SK-N-SH (cell line): ENCODE measurements at regions not wholly inside any gene's neighbourhood (a gene's known extent, or its start where the extent isn't known, plus 50 kb on each side); places are given as distances from the start of the nearest gene placed in this dataset.

Experiments used
- CTCF ChIA-PET: fragments of 300-600, 350-600 bp; formaldehyde crosslinking; extraction: SDS; loops from one replicate; lab custom pipeline; 2021; lab: Yijun Ruan, JAX
- POLR2A ChIA-PET: fragments of 350-600 bp; sonication (Branson Sonifier 250); formaldehyde crosslinking; extraction: SDS; loops from one replicate; lab custom pipeline; 2020; ENCODE audit warnings: antibody characterized with exemption, inconsistent platforms; lab: Yijun Ruan, JAX
- DNase-seq: peaks from one replicate; pipeline ENCODE4 v3.0.0; 2012
- H2AFZ ChIP-seq: fragments of 200-600 bp; sonication (generic); 2 replicates; pipeline ENCODE4 v1.8.1; 2016; ENCODE audit warnings: antibody characterized with exemption, mild to moderate bottlenecking, low read depth
- H3F3A ChIP-seq: fragments of 200-600 bp; sonication (generic); replicated peaks from 2 replicates; pipeline ENCODE3; 2016; ENCODE audit warnings: antibody characterized with exemption, mild to moderate bottlenecking; ENCODE audit not compliant: insufficient read depth
- H3K27ac ChIP-seq, 2 experiments: fragments of 200-500 bp in 1 of 2; fragments of 200-600 bp in 1 of 2; sonication (Bioruptor generic) in 1 of 2; sonication (generic), shearing (Covaris generic) in 1 of 2; 2 replicates each; pipeline versions ENCODE4 v1.5.1 to v1.6.1; 2014 to 2016; ENCODE audit warnings: low read depth in 2 of 2, inconsistent platforms in 1 of 2, low read length in 1 of 2, mild to moderate bottlenecking in 1 of 2, mixed read lengths in 1 of 2
- H3K27me3 ChIP-seq: fragments of 200-600 bp; sonication (generic), shearing (Covaris generic); 2 replicates; pipeline ENCODE4 v1.6.1; 2016; ENCODE audit warnings: mixed run types; ENCODE audit not compliant: insufficient read depth
- H3K36me3 ChIP-seq, 2 experiments: fragments of 200-500 bp in 1 of 2; fragments of 200-600 bp in 1 of 2; sonication (Bioruptor generic) in 1 of 2; sonication (generic) in 1 of 2; replicated peaks in 1 of 2; 2 replicates each; pipeline versions ENCODE3 to v1.5.1; 2014 to 2016; ENCODE audit warnings: low read length in 1 of 2, mild to moderate bottlenecking in 1 of 2; ENCODE audit not compliant: insufficient read depth in 2 of 2, control insufficient read depth in 1 of 2
- H3K4me1 ChIP-seq, 2 experiments: fragments of 200-500 bp in 1 of 2; fragments of 200-600 bp in 1 of 2; sonication (Bioruptor generic) in 1 of 2; sonication (generic), shearing (Covaris generic) in 1 of 2; 2 replicates each; pipeline versions ENCODE4 v1.5.1 to v1.6.1; 2014 to 2016; ENCODE audit warnings: low read depth in 1 of 2, low read length in 1 of 2, mixed run types in 1 of 2; ENCODE audit not compliant: insufficient read depth in 2 of 2, control insufficient read depth in 1 of 2
- H3K4me2 ChIP-seq: fragments of 200-600 bp; sonication (generic), shearing (Covaris generic); 2 replicates; pipeline ENCODE4 v1.6.1; 2017; ENCODE audit warnings: mixed run types
- H3K4me3 ChIP-seq, 2 experiments: fragments of 200-500 bp in 1 of 2; fragments of 200-600 bp in 1 of 2; sonication (Bioruptor generic) in 1 of 2; sonication (generic), shearing (Covaris generic) in 1 of 2; 2 replicates each; pipeline versions ENCODE4 v1.5.1 to v1.8.1; 2014 to 2016; ENCODE audit warnings: low read depth in 2 of 2, inconsistent platforms in 1 of 2, low read length in 1 of 2, mild to moderate bottlenecking in 1 of 2, mixed read lengths in 1 of 2, moderate library complexity in 1 of 2
- H3K79me2 ChIP-seq: fragments of 200-600 bp; sonication (generic); 2 replicates; pipeline ENCODE4 v1.8.1; 2017; ENCODE audit warnings: mild to moderate bottlenecking; ENCODE audit not compliant: insufficient read depth
- H3K9ac ChIP-seq: fragments of 200-600 bp; sonication (generic); 2 replicates; pipeline ENCODE4 v1.6.1; 2017; ENCODE audit warnings: mixed run types
- H3K9me2 ChIP-seq: fragments of 200-600 bp; sonication (generic); 2 replicates; pipeline ENCODE4 v1.6.1; 2017; ENCODE audit warnings: mixed run types
- H3K9me3 ChIP-seq: fragments of 200-600 bp; sonication (generic); 2 replicates; pipeline ENCODE4 v1.6.1; 2017; ENCODE audit warnings: mixed run types, mild to moderate bottlenecking, moderate library complexity
- H4K20me1 ChIP-seq: fragments of 200-600 bp; sonication (generic); 2 replicates; pipeline ENCODE4 v1.6.1; 2017; ENCODE audit warnings: mild to moderate bottlenecking, mixed run types; ENCODE audit not compliant: insufficient read depth
- CHD2 ChIP-seq: fragments of 150-350 bp; IDR thresholded peaks from 2 replicates; pipeline ENCODE4 v1.6.1; 2018; ENCODE audit warnings: low read length; ENCODE audit not compliant: partially characterized antibody
- ELF1 ChIP-seq: IDR thresholded peaks from 2 replicates; pipeline ENCODE4 v1.4.0; 2012
- EZH2phosphoT487 ChIP-seq: fragments of 200-600 bp; sonication (generic); IDR thresholded peaks from 2 replicates; pipeline ENCODE4 v1.6.1; 2017; ENCODE audit warnings: low read depth, mixed run types, mild to moderate bottlenecking, antibody characterized with exemption, moderate library complexity, borderline replicate concordance
- FOXM1 ChIP-seq: IDR thresholded peaks from 2 replicates; pipeline ENCODE4 v1.4.0; 2012; ENCODE audit warnings: low read depth, mild to moderate bottlenecking
- GABPA ChIP-seq: IDR thresholded peaks from 2 replicates; pipeline ENCODE4 v1.4.0; 2012; ENCODE audit warnings: low read depth, mild to moderate bottlenecking
- JUND ChIP-seq: IDR thresholded peaks from 2 replicates; pipeline ENCODE4 v1.4.0; 2012
- MAX ChIP-seq: IDR thresholded peaks from 2 replicates; pipeline ENCODE4 v1.4.0; 2012; ENCODE audit warnings: low read depth
- MXI1 ChIP-seq: IDR thresholded peaks from 2 replicates; pipeline ENCODE4 v1.6.1; 2012; ENCODE audit warnings: mild to moderate bottlenecking, low read depth, low read length, improper control_type of control experiment
- NFIC ChIP-seq: IDR thresholded peaks from 2 replicates; pipeline ENCODE4 v1.4.0; 2012; ENCODE audit warnings: borderline replicate concordance
- POLR2AphosphoS5 ChIP-seq: IDR thresholded peaks from 2 replicates; pipeline ENCODE4 v1.6.1; 2012; ENCODE audit warnings: low read depth, low read length
- RCOR1 ChIP-seq: fragments of 150-350 bp; IDR thresholded peaks from 2 replicates; pipeline ENCODE4 v1.6.1; 2017; ENCODE audit warnings: antibody characterized with exemption, low read length
- RFX5 ChIP-seq: IDR thresholded peaks from 2 replicates; pipeline ENCODE4 v1.6.1; 2012; ENCODE audit warnings: mild to moderate bottlenecking, improper control_type of control experiment, low read length
- RXRA ChIP-seq: IDR thresholded peaks from 2 replicates; pipeline ENCODE4 v1.4.0; 2012; ENCODE audit warnings: low read depth, mild to moderate bottlenecking, borderline replicate concordance
- SMC3 ChIP-seq: IDR thresholded peaks from 2 replicates; pipeline ENCODE4 v1.6.1; 2012; ENCODE audit warnings: low read depth, low read length, improper control_type of control experiment
- TAF1 ChIP-seq: IDR thresholded peaks from 2 replicates; pipeline ENCODE4 v1.6.1; 2012; ENCODE audit warnings: low read depth, mild to moderate bottlenecking, low read length, moderate library complexity, borderline replicate concordance
- TEAD4 ChIP-seq: IDR thresholded peaks from 2 replicates; pipeline ENCODE4 v1.4.0; 2012; ENCODE audit warnings: mild to moderate bottlenecking, borderline replicate concordance; ENCODE audit not compliant: insufficient read depth
- USF1 ChIP-seq: IDR thresholded peaks from 2 replicates; pipeline ENCODE4 v1.4.0; 2012; ENCODE audit warnings: low read depth, borderline replicate concordance
- USF2 ChIP-seq: fragments of 150-350 bp; IDR thresholded peaks from 2 replicates; pipeline ENCODE4 v1.6.1; 2017; ENCODE audit warnings: antibody characterized with exemption, low read length, low read depth, borderline replicate concordance
- WGBS: methylation state at CpG from one replicate; pipeline ENCODE4 v1.1.6; 2017; ENCODE audit warnings: low lambda C conversion rate; 5-methylcytosine and 5-hydroxymethylcytosine counted together
- TF ChIP-seq, protein P1 (sequence below): fragments of 200-600 bp; sonication (generic); IDR thresholded peaks from 2 replicates; pipeline ENCODE4 v1.6.1; 2017; ENCODE audit warnings: antibody characterized with exemption, mild to moderate bottlenecking, moderate library complexity
- TF ChIP-seq, protein P2 (sequence below): IDR thresholded peaks from 2 replicates; pipeline ENCODE4; 2012
- TF ChIP-seq, protein P3 (sequence below): fragments of 150-350 bp; IDR thresholded peaks from 2 replicates; pipeline ENCODE4 v1.6.1; 2016; ENCODE audit warnings: mild to moderate bottlenecking, low read depth, low read length

DNA sequence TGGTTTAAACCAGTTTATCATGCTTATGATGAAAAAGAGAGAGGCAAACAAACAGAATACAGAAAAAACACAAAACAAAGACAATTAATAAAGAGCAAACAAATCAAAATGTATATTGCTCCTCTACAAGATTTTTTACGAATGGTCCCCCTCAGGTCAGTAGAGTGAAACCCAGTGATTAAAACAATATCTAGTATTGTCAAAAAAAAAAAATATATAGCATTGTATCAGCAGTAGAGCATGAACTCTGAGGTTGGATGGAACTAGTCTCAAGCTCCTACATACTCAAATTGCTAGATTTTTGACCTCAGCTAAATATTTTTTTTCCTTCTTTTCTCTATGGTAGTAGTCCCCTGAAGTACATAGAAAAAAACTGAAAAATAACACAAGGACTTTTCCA lies 290.3 kb upstream of the LUZP2 start (continued):
- TF ChIP-seq MXI1 (no peak), NFIC (no peak), ELF1 (no peak), MAX (no peak), USF1 (no peak)
- TF ChIP-seq, protein P1, sequence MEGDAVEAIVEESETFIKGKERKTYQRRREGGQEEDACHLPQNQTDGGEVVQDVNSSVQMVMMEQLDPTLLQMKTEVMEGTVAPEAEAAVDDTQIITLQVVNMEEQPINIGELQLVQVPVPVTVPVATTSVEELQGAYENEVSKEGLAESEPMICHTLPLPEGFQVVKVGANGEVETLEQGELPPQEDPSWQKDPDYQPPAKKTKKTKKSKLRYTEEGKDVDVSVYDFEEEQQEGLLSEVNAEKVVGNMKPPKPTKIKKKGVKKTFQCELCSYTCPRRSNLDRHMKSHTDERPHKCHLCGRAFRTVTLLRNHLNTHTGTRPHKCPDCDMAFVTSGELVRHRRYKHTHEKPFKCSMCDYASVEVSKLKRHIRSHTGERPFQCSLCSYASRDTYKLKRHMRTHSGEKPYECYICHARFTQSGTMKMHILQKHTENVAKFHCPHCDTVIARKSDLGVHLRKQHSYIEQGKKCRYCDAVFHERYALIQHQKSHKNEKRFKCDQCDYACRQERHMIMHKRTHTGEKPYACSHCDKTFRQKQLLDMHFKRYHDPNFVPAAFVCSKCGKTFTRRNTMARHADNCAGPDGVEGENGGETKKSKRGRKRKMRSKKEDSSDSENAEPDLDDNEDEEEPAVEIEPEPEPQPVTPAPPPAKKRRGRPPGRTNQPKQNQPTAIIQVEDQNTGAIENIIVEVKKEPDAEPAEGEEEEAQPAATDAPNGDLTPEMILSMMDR, result no peak
- TF ChIP-seq, protein P2, sequence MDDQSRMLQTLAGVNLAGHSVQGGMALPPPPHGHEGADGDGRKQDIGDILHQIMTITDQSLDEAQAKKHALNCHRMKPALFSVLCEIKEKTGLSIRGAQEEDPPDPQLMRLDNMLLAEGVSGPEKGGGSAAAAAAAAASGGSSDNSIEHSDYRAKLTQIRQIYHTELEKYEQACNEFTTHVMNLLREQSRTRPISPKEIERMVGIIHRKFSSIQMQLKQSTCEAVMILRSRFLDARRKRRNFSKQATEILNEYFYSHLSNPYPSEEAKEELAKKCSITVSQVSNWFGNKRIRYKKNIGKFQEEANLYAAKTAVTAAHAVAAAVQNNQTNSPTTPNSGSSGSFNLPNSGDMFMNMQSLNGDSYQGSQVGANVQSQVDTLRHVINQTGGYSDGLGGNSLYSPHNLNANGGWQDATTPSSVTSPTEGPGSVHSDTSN, result no peak

- H3K36me3 ChIP-seq, result no peaks in the 10 kb centered on the region
- H2AFZ ChIP-seq, result no peak overlapping the region
- no peaks in the 10 kb centered on the region for H3K79me2 ChIP-seq
- POLR2A ChIA-PET, result no interaction called here
- CTCF ChIA-PET, result no interaction called here
- H3K4me2 ChIP-seq, result no peak overlapping the region
- DNase-seq, result no peak
- H3K9me2 ChIP-seq, result no peaks in the 10 kb centered on the region
- H3F3A ChIP-seq, result no peaks in the 10 kb centered on the region
- H3K27me3 ChIP-seq, result no peaks in the 10 kb centered on the region
- no peak overlapping the region for H3K27ac ChIP-seq
- TF ChIP-seq NFIC (no peak), SMC3 (no peak), JUND (no peak), FOXM1 (no peak), CHD2 (no peak), TEAD4 (no peak), GABPA (no peak), EZH2phosphoT487 (no peak), USF2 (no peak), RFX5 (no peak), POLR2AphosphoS5 (no peak), RXRA (no peak), RCOR1 (no peak), TAF1 (no peak)
- TF ChIP-seq, protein P1, result no peak
- TF ChIP-seq, protein P2, result no peak
- TF ChIP-seq, protein P3, sequence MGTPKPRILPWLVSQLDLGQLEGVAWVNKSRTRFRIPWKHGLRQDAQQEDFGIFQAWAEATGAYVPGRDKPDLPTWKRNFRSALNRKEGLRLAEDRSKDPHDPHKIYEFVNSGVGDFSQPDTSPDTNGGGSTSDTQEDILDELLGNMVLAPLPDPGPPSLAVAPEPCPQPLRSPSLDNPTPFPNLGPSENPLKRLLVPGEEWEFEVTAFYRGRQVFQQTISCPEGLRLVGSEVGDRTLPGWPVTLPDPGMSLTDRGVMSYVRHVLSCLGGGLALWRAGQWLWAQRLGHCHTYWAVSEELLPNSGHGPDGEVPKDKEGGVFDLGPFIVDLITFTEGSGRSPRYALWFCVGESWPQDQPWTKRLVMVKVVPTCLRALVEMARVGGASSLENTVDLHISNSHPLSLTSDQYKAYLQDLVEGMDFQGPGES, result no peak
- H3K9ac ChIP-seq, result no peak overlapping the region
- WGBS, result 0% methylated on average over 1 of the region's 1 CpG
- H3K4me3 ChIP-seq, result no peak overlapping the region
- no peaks in the 10 kb centered on the region for H3K4me1 ChIP-seq
- no peaks in the 10 kb centered on the region for H4K20me1 ChIP-seq
- H3K9me3 ChIP-seq, result no peaks in the 10 kb centered on the region
Measured at GRCh38 chr11:24216488-24216887, 280.4 kb upstream of the LUZP2 start.
